Endothelial cell of umbilical vein (primary cell): ENCODE measurements at regions not wholly inside any gene's neighbourhood (a gene's known extent, or its start where the extent isn't known, plus 50 kb on each side); places are given as distances from the start of the nearest gene placed in this dataset.
A peak's percentile ranks its signal among the peaks of the same experiment; 100 is the strongest.

ENCODE experiments used
- BruUV-seq: library from RNA; stranded (reverse); fragments of 400-500 nt; replicated peaks from 2 replicates; lab custom pipeline; 2021; lab: Mats Ljungman, UMichigan
- CTCF ChIA-PET: fragments of 300-600, 350-600 bp; sonication (Branson Sonifier 250); formaldehyde crosslinking; loops from one replicate; lab custom pipeline; 2021; ENCODE audit warnings: antibody characterized with exemption, inconsistent platforms; lab: Charles Lee
- POLR2A ChIA-PET: fragments of 300-600, 350-600 bp; sonication (Branson Sonifier 250); formaldehyde crosslinking; loops from one replicate; lab custom pipeline; 2021; ENCODE audit warnings: antibody characterized with exemption, inconsistent platforms; lab: Charles Lee
- DNase-seq: peaks from one replicate; pipeline ENCODE4 v3.0.0-alpha.2; 2011; ENCODE audit warnings: low read depth, low spot score
- FAIRE-seq: peaks from 2 replicates; lab custom pipeline; 2011; peaks lifted over from hg19 to GRCh38; lab: Jason Lieb, UNC
- H2AFZ ChIP-seq: 2 replicates; pipeline ENCODE4 v1.6.0; 2012; ENCODE audit warnings: low read depth, low read length, control low read depth, inconsistent platforms
- H3K27ac ChIP-seq: 2 replicates; pipeline ENCODE4 v1.5.1; 2011; ENCODE audit warnings: low read depth, mild to moderate bottlenecking, control low read depth, low read length, moderate library complexity; ENCODE audit not compliant: insufficient read depth
- H3K27me3 ChIP-seq, 2 experiments: 2 replicates each; pipeline versions ENCODE4 v1.6.0 to v1.6.1; 2011; ENCODE audit warnings: low read length in 2 of 2, mixed read lengths in 1 of 2; ENCODE audit not compliant: control insufficient read depth in 2 of 2, insufficient read depth in 2 of 2
- H3K36me3 ChIP-seq, 2 experiments: 2 replicates in 1 of 2; 3 replicates in 1 of 2; pipeline ENCODE4 v1.5.1; 2011; ENCODE audit warnings: low read length in 2 of 2, mild to moderate bottlenecking in 1 of 2, moderate library complexity in 1 of 2; ENCODE audit not compliant: control insufficient read depth in 2 of 2, insufficient read depth in 2 of 2; ENCODE audit errors: extremely low read depth in 1 of 2
- H3K4me1 ChIP-seq: 3 replicates; pipeline ENCODE4 v1.5.1; 2011; ENCODE audit warnings: mild to moderate bottlenecking, low read length; ENCODE audit not compliant: control insufficient read depth, insufficient read depth; ENCODE audit errors: extremely low read depth
- H3K4me2 ChIP-seq: 2 replicates; pipeline ENCODE4 v1.6.1; 2011; ENCODE audit warnings: low read length, control low read depth, mixed read lengths; ENCODE audit not compliant: insufficient read depth
- H3K4me3 ChIP-seq, 3 experiments: fragments of 200-600 bp in 1 of 3; sonication (generic), shearing (Covaris generic) in 1 of 3; replicated peaks in 1 of 3; 2 replicates each; pipeline ENCODE4 v1.5.1; 2011 to 2016; ENCODE audit warnings: control low read depth in 3 of 3, low read length in 3 of 3, mild to moderate bottlenecking in 2 of 3, inconsistent platforms in 1 of 3, low read depth in 1 of 3, moderate library complexity in 1 of 3; ENCODE audit not compliant: insufficient read depth in 1 of 3
- H3K79me2 ChIP-seq: 2 replicates; pipeline ENCODE4 v1.6.0; 2012; ENCODE audit warnings: low read length, inconsistent platforms; ENCODE audit not compliant: control insufficient read depth, insufficient read depth
- H3K9ac ChIP-seq: replicated peaks from 2 replicates; pipeline ENCODE3; 2011; ENCODE audit warnings: low read length, control low read depth; ENCODE audit not compliant: insufficient read depth; ENCODE audit errors: extremely low read depth
- H3K9me1 ChIP-seq: replicated peaks from 3 replicates; pipeline ENCODE4 v1.6.0; 2011; ENCODE audit warnings: mild to moderate bottlenecking, low read length; ENCODE audit not compliant: control insufficient read depth, insufficient read depth; ENCODE audit errors: extremely low read depth
- H3K9me3 ChIP-seq: replicated peaks from 2 replicates; pipeline ENCODE4 v1.5.1; 2012; ENCODE audit warnings: low read length, inconsistent platforms; ENCODE audit not compliant: control insufficient read depth, insufficient read depth
- H4K20me1 ChIP-seq: replicated peaks from 2 replicates; pipeline ENCODE3; 2011; ENCODE audit warnings: mild to moderate bottlenecking, low read length; ENCODE audit not compliant: control insufficient read depth, insufficient read depth; ENCODE audit errors: extremely low read depth
- CTCF ChIP-seq, 2 donors: IDR thresholded peaks; 1 replicate in 1 of 2; 2 replicates in 1 of 2; pipeline ENCODE4 v1.5.1; 2011; ENCODE audit warnings: low read length in 2 of 2, mild to moderate bottlenecking in 2 of 2, moderate library complexity in 2 of 2, control low read depth in 1 of 2, inconsistent platforms in 1 of 2, low read depth in 1 of 2; ENCODE audit not compliant: insufficient read depth in 1 of 2; ENCODE audit errors: extremely low read depth in 1 of 2
- EZH2 ChIP-seq: IDR thresholded peaks from 2 replicates; pipeline ENCODE4 v1.6.1; 2012; ENCODE audit warnings: borderline replicate concordance, low read depth, mild to moderate bottlenecking, moderate library complexity, low read length, inconsistent platforms; ENCODE audit not compliant: severe bottlenecking
- FOS ChIP-seq: IDR thresholded peaks from 2 replicates; pipeline ENCODE4 v1.6.1; 2011; ENCODE audit warnings: mild to moderate bottlenecking, low read length, moderate library complexity, borderline replicate concordance; ENCODE audit not compliant: insufficient read depth
- GATA2 ChIP-seq: IDR thresholded peaks from 2 replicates; pipeline ENCODE4 v1.7.0; 2011; ENCODE audit warnings: low read depth, mild to moderate bottlenecking, moderate library complexity, mixed read lengths, low read length; ENCODE audit not compliant: insufficient read length, insufficient read depth
- MAX ChIP-seq: IDR thresholded peaks from 2 replicates; pipeline ENCODE4 v1.6.1; 2011; ENCODE audit not compliant: insufficient read depth, insufficient read length
- MYC ChIP-seq: IDR thresholded peaks from one replicate; pipeline ENCODE4 v1.6.1; 2011; ENCODE audit warnings: mild to moderate bottlenecking, low read depth, low read length
- POLR2A ChIP-seq: IDR thresholded peaks from 2 replicates; pipeline ENCODE4 v1.6.1; 2012; ENCODE audit warnings: low read depth, mild to moderate bottlenecking, control low read depth, low read length
- POLR2AphosphoS5 ChIP-seq: IDR thresholded peaks from 2 replicates; pipeline ENCODE4 v1.6.1; 2012; ENCODE audit warnings: low read depth, mild to moderate bottlenecking, control low read depth, low read length, moderate library complexity; ENCODE audit not compliant: insufficient read depth
- dilution Hi-C: fragments of 300-500 bp; cut with MboI; formaldehyde crosslinking; loops from one replicate; pipeline ENCODE4 v1.15.0; 2019; ENCODE audit warnings: low sequenced_read_pairs; ENCODE audit not compliant: extremely low pct_ligation_motif_present
- intact Hi-C: fragments of 100-400 bp; cut with micrococcal nuclease; formaldehyde crosslinking; loops from one replicate; pipeline ENCODE4 v1.10.0; 2022

- H3K27me3 ChIP-seq: no peaks in the 10 kb centered on the region
- H3K79me2 ChIP-seq: no peaks in the 10 kb centered on the region
- no peaks in the 10 kb centered on the region for H4K20me1 ChIP-seq
- no peak overlapping the region for H3K9ac ChIP-seq
- FAIRE-seq (no peak), DNase-seq (no peak)
- H3K9me1 ChIP-seq: no peaks in the 10 kb centered on the region
- TF ChIP-seq MAX: peak; percentile 18
- TF ChIP-seq CTCF (IDR thresholded peaks at IDR 0.05; ENCODE audit: extremely low read depth in 1 of 2, insufficient read depth in 1 of 2, low read depth in 1 of 2, low read length in 2 of 2): no peak
- no peak for TF ChIP-seq POLR2AphosphoS5
- TF ChIP-seq EZH2: no peak
- TF ChIP-seq FOS: no peak
- TF ChIP-seq MYC: no peak
- TF ChIP-seq GATA2: no peak
- TF ChIP-seq POLR2A: no peak
- intact Hi-C loops: no loop called here
- no peak overlapping the region for H3K27ac ChIP-seq
- no peak overlapping the region for H3K4me3 ChIP-seq
- CTCF ChIA-PET: interaction anchor here (1.4 kb wide), 1 partner anchor 724 kb away, joined by 4 read pairs; no protein-coding TSS in a partner anchor
- BruUV-seq: no TSS peak
- H2AFZ ChIP-seq: no peak overlapping the region
- H3K4me1 ChIP-seq: no peaks in the 10 kb centered on the region
- H3K36me3 ChIP-seq: no peaks in the 10 kb centered on the region
- POLR2A ChIA-PET: no interaction called here
- dilution Hi-C loops: no loop called here
- no peak overlapping the region for H3K4me2 ChIP-seq
- H3K9me3 ChIP-seq: no peaks in the 10 kb centered on the region
These were observed 814.4 kb downstream of the TENT5A start for GRCh38 chr6:80938131-80938530.
